GM19438 (cell line): ENCODE measurements at regions not wholly inside any gene's neighbourhood (a gene's known extent, or its start where the extent isn't known, plus 50 kb on each side); places are given as distances from the start of the nearest gene placed in this dataset.

ENCODE experiments used
- ATAC-seq: cut with Tn5 transposase; IDR thresholded peaks from one replicate; pipeline ENCODE4 v1.9.1; 2021; ENCODE audit warnings: low read depth; ENCODE audit not compliant: unreplicated experiment

GRCh38 chr4:125365731-125366130 lies 51.0 kb downstream of the FAT4 start:
- ATAC-seq, result no peak

DNA sequence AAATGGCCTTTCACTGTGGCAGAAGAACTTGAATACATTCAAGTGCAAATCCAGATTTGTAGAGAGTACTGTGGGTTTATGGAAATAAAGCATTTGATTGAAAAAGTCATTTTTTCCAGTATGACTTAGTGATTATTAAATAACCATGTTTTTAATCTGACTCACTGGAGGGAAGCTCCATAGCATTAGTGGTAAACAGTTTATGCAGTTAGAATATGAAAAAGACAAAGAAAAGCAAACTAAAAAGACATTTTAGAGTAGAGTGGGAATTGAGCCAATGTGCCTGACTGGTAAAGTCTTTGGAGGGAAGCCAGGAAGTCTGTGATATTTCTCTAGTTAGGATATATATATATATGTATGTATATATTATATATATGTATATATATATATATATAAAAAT lies 53.4 kb downstream of the FAT4 start:
- ATAC-seq, result no peak

GRCh38 chr4:125368671-125369081 lies 53.9 kb downstream of the FAT4 start:
- no peak for ATAC-seq

DNA sequence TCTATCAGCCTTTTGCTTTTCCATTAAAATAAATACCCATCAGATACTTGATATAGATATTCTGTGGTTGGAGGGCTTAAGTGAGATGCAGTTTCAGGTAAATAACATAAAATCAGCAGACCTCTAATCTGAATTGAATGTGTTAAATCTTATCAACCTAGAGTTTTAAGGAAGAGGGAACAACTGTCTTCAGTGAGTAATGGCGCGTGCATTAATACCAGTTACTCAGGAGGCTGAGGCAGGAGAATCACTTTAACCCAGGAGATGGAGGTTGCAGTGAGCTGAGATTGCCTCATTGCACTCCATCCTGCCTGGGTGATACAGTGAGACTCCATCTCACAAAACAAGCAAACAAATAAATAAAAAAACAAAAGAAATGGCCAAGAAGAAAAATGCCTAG lies 54.3 kb downstream of the FAT4 start:
- no peak for ATAC-seq

- ATAC-seq, result no peak
Observed at GRCh38 chr4:125370478-125370877, 55.7 kb downstream of the FAT4 start.

GRCh38 chr4:125382995-125383394 lies 68.2 kb downstream of the FAT4 start:
- no peak for ATAC-seq

DNA sequence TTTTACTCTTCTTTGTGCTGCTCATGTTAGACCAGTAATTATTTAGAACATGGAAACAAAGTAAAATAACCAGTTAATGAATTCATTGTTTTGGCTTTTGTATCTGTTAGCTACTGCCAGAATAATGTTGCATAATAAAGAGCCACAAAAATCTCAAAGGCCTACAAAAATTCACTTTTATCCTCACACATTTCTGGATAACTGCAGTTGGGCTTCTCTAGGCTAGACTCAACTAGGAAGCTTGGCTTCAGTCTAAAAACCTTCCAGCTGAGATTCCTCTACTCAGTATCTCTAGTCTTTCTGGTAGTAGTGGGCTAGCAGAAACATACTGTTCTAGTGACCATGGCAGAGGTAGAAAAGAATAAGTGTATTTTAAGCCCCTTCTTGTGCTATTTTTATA lies 73.0 kb downstream of the FAT4 start:
- ATAC-seq, result no peak

GRCh38 chr4:125388613-125389012 lies 73.9 kb downstream of the FAT4 start:
- no peak for ATAC-seq

DNA sequence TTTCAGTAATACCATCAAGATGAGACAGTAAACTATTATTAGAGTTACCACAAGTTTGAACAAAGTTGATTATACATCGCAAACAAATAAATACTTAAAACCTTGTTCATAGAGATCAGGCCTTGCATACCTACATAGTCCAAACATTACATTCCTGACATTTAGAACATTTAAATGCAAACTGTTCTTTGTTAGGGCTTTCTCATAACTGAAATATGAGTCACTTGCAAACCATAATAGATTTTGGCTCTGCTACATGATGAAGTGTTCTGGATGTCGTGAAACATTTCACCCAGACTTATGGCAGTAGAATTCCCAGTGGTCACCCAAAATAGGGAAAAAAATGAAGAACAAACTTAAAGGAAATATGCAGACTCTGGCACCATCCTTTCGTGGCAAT lies 75.0 kb downstream of the FAT4 start:
- no peak for ATAC-seq

GRCh38 chr4:125390126-125390525 lies 75.4 kb downstream of the FAT4 start:
- no peak for ATAC-seq

DNA sequence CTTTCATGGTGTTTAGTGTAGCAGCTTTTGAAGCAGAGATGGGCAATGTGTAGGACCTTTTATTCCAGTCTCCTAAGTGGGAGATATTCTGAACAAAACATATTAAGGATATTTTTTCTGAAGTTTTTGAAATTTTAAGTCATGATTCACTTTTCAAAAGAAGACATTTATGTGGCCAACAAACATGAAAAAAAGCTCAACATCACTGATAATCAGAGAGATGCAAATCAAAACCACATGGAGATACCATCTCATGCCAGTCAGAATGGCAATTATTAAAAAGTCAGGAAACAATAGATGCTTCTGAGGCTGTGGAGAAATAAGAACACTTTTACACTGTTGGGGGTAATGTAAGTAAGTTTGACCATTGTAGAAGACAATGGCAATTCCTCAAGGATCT lies 76.0 kb downstream of the FAT4 start:
- ATAC-seq, result no peak

- no peak for ATAC-seq
Observed at GRCh38 chr4:125392694-125393093, 77.9 kb downstream of the FAT4 start.

GRCh38 chr4:125393825-125394224 lies 79.1 kb downstream of the FAT4 start:
- ATAC-seq, result no peak

GRCh38 chr4:125397226-125397625 lies 82.5 kb downstream of the FAT4 start:
- ATAC-seq, result no peak

DNA sequence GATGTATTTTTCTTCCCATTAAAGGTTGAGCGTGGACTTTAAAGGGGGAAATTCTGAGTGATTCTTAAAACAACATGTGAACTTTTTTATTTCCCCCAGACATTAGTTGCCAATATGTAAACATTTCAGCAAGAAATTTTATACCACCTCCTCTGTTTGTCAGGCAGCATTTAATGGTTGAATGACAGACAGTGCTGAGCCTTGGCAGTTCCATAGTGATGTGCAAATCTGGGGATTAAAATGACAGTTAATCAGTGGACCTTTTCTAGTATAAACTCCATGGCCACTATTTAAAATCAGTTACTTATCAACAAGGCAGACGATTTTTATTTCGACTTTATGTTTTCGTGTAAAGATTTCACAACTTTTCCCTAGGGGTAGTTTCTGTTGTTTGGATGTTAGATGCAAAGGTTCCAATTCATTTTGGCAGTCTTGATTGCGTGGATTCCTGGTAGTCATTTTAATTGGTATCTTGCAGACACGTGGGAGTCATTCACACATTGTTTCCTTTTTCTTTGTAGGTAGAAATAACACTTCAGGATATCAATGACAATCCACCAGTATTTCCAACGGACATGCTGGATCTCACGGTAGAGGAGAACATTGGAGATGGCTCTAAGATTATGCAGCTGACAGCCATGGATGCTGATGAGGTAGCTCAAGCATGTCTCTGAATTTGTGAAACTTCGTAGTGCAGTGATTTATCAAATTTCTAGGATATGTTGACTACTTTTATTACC lies 83.7 kb downstream of the FAT4 start:
- no peak for ATAC-seq

DNA sequence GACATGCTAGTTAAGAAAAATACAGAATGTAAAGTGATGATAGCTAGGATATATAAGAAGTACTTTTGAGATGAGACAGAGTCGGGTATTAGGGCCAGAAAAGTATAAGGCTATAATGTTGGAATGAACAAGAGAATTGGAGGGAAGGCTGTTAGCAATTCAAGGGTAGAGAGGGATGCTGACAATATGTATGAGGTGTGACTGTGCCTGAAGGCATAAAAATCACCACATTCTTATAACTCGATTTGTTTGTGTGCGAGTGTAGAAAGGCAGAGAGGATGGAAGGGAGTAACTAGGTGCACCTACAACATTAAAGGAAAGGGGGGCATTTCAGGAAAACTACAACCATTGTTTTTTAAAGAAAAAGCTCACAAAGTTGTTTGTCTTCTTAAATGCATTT lies 86.0 kb downstream of the FAT4 start:
- no peak for ATAC-seq

DNA sequence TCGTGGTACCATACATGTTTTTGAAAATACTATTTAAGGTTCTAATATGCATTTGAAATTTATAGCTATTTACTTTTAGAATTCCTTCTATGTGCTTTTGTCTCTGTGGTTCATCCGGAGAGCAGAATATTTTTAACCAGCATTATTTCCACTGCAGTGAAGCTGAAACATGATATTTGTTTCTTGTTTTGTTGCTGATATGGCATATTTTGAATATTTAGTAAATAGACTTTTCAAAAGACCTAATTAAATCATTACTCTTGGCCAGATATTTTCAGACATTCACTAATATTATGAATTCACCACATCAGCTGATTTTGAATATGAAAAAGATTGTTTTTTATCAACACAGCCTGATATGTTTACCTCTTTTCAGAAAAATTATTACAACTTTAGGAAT lies 87.0 kb downstream of the FAT4 start:
- ATAC-seq, result no peak

DNA sequence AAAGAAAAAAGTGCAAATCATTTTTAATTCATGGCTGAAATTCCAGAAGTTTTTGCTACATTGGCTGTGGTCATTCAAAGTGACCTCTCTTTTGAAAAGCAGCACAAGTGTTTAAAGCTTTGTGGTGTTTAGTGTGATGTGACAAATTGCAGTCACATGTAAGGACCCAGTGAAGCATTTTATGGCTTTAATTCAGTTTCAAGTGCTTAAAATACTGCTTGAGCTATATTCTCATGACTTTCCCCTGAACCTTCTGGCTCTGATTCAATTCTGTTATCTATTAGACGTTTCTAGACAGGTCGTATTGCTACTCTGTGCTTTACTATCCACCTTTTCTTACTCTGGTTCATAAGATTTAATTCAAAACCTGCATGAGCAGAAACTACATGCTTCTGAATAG lies 105.8 kb downstream of the FAT4 start:
- ATAC-seq, result no peak

GRCh38 chr4:125421547-125421946 lies 106.8 kb downstream of the FAT4 start:
- no peak for ATAC-seq

- no peak for ATAC-seq
Observed at GRCh38 chr4:125423124-125423523, 108.4 kb downstream of the FAT4 start.

- ATAC-seq, result no peak
Observed at GRCh38 chr4:125428832-125429231, 114.1 kb downstream of the FAT4 start.

GRCh38 chr4:125430086-125430485 lies 115.3 kb downstream of the FAT4 start:
- ATAC-seq, result no peak

- no peak for ATAC-seq
Observed at GRCh38 chr4:125432078-125432477, 117.3 kb downstream of the FAT4 start.
